Trophoblast cell (in vitro differentiated cells and primary cell): ENCODE measurements at regions not wholly inside any gene's neighbourhood (a gene's known extent, or its start where the extent isn't known, plus 50 kb on each side); places are given as distances from the start of the nearest gene placed in this dataset.
A peak's percentile ranks its signal among the peaks of the same experiment; 100 is the strongest.

ENCODE experiments used
- DNase-seq, 2 donors: peaks; one replicate each; pipeline ENCODE4 v3.0.0-alpha.2; 2016
- H2AFZ ChIP-seq: 2 replicates; pipeline ENCODE4 v1.6.1; 2013; ENCODE audit warnings: low read length, moderate library complexity, mild to moderate bottlenecking; ENCODE audit not compliant: insufficient read depth, poor library complexity
- H2AK5ac ChIP-seq: 2 replicates; pipeline ENCODE4 v1.6.1; 2013; ENCODE audit warnings: mild to moderate bottlenecking, low read length
- H2BK120ac ChIP-seq: 2 replicates; pipeline ENCODE4 v1.6.1; 2013; ENCODE audit warnings: low read length, mild to moderate bottlenecking, moderate library complexity; ENCODE audit not compliant: insufficient read depth, poor library complexity
- H2BK12ac ChIP-seq: 2 replicates; pipeline ENCODE4 v1.6.1; 2013; ENCODE audit warnings: mild to moderate bottlenecking, low read length, moderate library complexity
- H2BK5ac ChIP-seq: 2 replicates; pipeline ENCODE4 v1.6.1; 2013; ENCODE audit warnings: low read length, low read depth, moderate library complexity, mild to moderate bottlenecking; ENCODE audit not compliant: poor library complexity
- H3K14ac ChIP-seq: 2 replicates; pipeline ENCODE4 v1.6.1; 2013; ENCODE audit warnings: mild to moderate bottlenecking, low read length
- H3K18ac ChIP-seq: 2 replicates; pipeline ENCODE4 v1.6.1; 2013; ENCODE audit warnings: mild to moderate bottlenecking, low read length
- H3K23ac ChIP-seq: 2 replicates; pipeline ENCODE4 v1.6.1; 2013; ENCODE audit warnings: low read length
- H3K27ac ChIP-seq: 2 replicates; pipeline ENCODE4 v1.5.1; 2013; ENCODE audit warnings: low read depth, mild to moderate bottlenecking, inconsistent platforms, low read length, moderate library complexity
- H3K27me3 ChIP-seq: 2 replicates; pipeline ENCODE4 v1.6.1; 2013; ENCODE audit warnings: inconsistent platforms, mild to moderate bottlenecking, low read length, moderate library complexity; ENCODE audit not compliant: insufficient read depth
- H3K36me3 ChIP-seq, 2 experiments: 1 replicate in 1 of 2; 2 replicates in 1 of 2; pipeline ENCODE4 v1.6.1; 2013; ENCODE audit warnings: low read length in 2 of 2, mild to moderate bottlenecking in 2 of 2, moderate library complexity in 1 of 2; ENCODE audit not compliant: insufficient read depth in 2 of 2, control insufficient read depth in 1 of 2
- H3K4ac ChIP-seq: 2 replicates; pipeline ENCODE4 v1.6.1; 2013; ENCODE audit warnings: low read depth, mild to moderate bottlenecking, low read length, moderate library complexity
- H3K4me1 ChIP-seq, 2 experiments: 1 replicate in 1 of 2; 2 replicates in 1 of 2; pipeline ENCODE4 v1.6.1; 2013; ENCODE audit warnings: low read length in 2 of 2, mild to moderate bottlenecking in 2 of 2, moderate library complexity in 1 of 2; ENCODE audit not compliant: insufficient read depth in 2 of 2, control insufficient read depth in 1 of 2
- H3K4me2 ChIP-seq: 2 replicates; pipeline ENCODE4 v1.6.1; 2013; ENCODE audit warnings: inconsistent platforms, mild to moderate bottlenecking, low read length, moderate library complexity
- H3K4me3 ChIP-seq: 2 replicates; pipeline ENCODE4 v1.5.1; 2013; ENCODE audit warnings: mild to moderate bottlenecking, low read depth, low read length, inconsistent platforms
- H3K79me1 ChIP-seq: one replicate; pipeline ENCODE4 v1.6.1; 2013; ENCODE audit warnings: low read length
- H3K79me2 ChIP-seq: 2 replicates; pipeline ENCODE4 v1.6.1; 2013; ENCODE audit warnings: low read length, mild to moderate bottlenecking; ENCODE audit not compliant: control insufficient read depth, insufficient read depth, poor library complexity
- H3K9ac ChIP-seq: 2 replicates; pipeline ENCODE4 v1.6.1; 2013; ENCODE audit warnings: mild to moderate bottlenecking, low read length
- H3K9me3 ChIP-seq: 2 replicates; pipeline ENCODE4 v1.6.1; 2013; ENCODE audit warnings: low read depth, mild to moderate bottlenecking, control low read depth, inconsistent platforms, low read length; ENCODE audit not compliant: insufficient read depth
- H4K12ac ChIP-seq: 2 replicates; pipeline ENCODE4 v1.6.1; 2013; ENCODE audit warnings: low read depth, mild to moderate bottlenecking, low read length, moderate library complexity
- H4K8ac ChIP-seq: 2 replicates; pipeline ENCODE4 v1.6.1; 2013; ENCODE audit warnings: low read depth, mild to moderate bottlenecking, low read length, moderate library complexity
- H4K91ac ChIP-seq: one replicate; pipeline ENCODE4 v1.6.1; 2013; ENCODE audit warnings: low read depth, mild to moderate bottlenecking, low read length, moderate library complexity
- WGBS: extraction: QIAGEN DNeasy Blood & Tissue Kit; methylation state at CpG from one replicate; pipeline ENCODE4 v1.1.7; 2013; ENCODE audit warnings: missing lambda C conversion rate; ENCODE audit not compliant: insufficient read length, insufficient coverage; ENCODE audit errors: extremely low coverage; 5-methylcytosine and 5-hydroxymethylcytosine counted together

DNA sequence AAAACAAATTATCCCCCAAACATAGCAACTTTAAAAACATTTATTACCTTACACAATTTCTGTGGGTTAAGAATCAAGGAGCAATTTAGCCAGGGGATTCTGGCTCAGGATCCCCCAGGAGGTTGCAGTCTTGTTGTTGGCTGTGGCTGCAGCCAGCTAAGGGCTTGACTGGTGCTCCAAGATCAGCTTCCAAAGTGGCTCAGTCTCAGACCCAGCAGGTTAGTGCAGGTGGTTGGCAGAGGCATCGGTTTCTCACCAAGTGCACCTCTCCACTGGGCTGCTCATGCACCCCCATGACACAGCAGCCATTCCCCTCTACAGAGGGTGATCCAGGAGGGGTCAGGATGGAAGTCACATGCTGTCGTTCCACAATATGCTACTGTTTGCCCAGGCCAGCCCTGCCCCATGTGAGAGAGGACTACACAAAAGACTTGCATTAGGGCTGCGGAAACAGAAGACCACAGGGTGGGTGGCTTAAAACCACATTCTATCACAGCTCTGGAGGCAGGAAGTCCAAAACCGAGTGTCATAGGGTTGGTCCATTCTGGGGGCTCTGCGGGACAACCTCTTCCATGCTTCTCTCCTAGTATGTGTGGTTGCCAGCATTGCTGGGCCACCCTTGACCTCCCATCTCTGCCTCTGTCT lies 125.8 kb downstream of the C6orf118 start:
- Histone ChIP-seq H3K79me1 (no peaks in the 10 kb centered on the region), H3K4me2 (no peak overlapping the region), H3K23ac (no peak overlapping the region), H2BK120ac (no peak overlapping the region), H2AK5ac (no peak overlapping the region), H3K14ac (no peak overlapping the region), H2AFZ (no peak overlapping the region), H3K9me3 (peaks cover 4% of the 10 kb centered on the region), H3K27ac (no peak overlapping the region), H3K9ac (no peak overlapping the region), H3K36me3 (no peaks in the 10 kb centered on the region), H3K4me3 (no peak overlapping the region), H3K27me3 (no peaks in the 10 kb centered on the region), H2BK5ac (no peak overlapping the region), H3K4me1 (no peaks in the 10 kb centered on the region), H4K12ac (no peak overlapping the region), H2BK12ac (no peak overlapping the region), H4K8ac (no peak overlapping the region), H3K79me2 (no peaks in the 10 kb centered on the region), H3K18ac (no peak overlapping the region), H3K4ac (no peak overlapping the region), H4K91ac (no peak overlapping the region)
- DNase-seq, result no peak
- WGBS, result no CpG with 5 or more reads among the region's 5 CpGs

DNA sequence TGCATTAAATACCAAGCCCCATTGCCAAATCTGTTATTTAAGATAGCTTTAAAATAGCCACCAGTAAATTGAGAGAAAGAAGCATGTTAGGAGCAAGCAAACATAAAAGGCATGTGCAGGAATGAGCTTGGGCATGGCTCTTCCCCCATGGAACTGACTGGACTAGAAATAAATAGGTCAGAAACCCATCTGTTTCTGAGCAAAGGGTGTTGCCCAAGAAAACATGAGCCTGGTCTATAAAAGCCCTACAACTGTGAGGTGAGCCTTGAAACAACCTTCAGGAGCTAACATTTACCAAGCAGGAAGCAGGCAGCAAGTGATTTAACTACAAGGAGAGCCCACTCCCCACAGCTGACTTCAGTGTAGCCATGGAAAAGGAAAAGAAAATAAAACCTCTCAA lies 126.3 kb downstream of the C6orf118 start:
- Histone ChIP-seq H3K9me3 (peaks cover 4% of the 10 kb centered on the region), H3K4ac (no peak overlapping the region), H3K18ac (no peak overlapping the region), H3K4me2 (no peak overlapping the region), H2AK5ac (no peak overlapping the region), H3K79me2 (no peaks in the 10 kb centered on the region), H2BK5ac (no peak overlapping the region), H4K8ac (no peak overlapping the region), H3K79me1 (no peaks in the 10 kb centered on the region), H2BK120ac (no peak overlapping the region), H3K4me3 (no peak overlapping the region), H3K23ac (no peak overlapping the region), H4K12ac (no peak overlapping the region), H3K9ac (no peak overlapping the region), H3K36me3 (no peaks in the 10 kb centered on the region), H3K27ac (no peak overlapping the region), H3K27me3 (no peaks in the 10 kb centered on the region), H2BK12ac (no peak overlapping the region), H4K91ac (no peak overlapping the region), H3K14ac (no peak overlapping the region), H3K4me1 (no peaks in the 10 kb centered on the region), H2AFZ (no peak overlapping the region)
- DNase-seq, result no peak

DNA sequence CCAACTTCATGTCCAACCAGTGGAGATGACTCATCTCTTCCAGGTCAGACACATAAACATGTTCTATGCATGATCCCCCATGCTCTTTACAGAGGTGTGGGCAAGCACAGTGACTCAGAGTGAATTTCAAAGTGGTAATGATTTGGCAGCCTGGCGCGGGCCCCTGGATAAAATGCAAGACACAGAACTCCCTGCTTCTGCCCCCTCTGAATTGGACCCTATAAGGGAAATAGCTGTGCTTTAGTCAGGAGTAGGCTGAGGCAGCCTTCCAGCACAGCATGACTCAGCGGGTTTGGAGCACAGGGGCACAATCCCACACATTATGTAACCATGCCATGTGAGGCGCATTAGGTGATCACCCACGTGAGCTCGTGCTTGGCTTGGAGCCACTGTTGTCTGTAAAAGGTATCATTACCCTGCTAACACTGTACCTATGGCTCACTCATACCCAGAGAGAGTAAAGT lies 127.4 kb downstream of the C6orf118 start:
- no CpG with 5 or more reads among the region's 6 CpGs for WGBS

DNA sequence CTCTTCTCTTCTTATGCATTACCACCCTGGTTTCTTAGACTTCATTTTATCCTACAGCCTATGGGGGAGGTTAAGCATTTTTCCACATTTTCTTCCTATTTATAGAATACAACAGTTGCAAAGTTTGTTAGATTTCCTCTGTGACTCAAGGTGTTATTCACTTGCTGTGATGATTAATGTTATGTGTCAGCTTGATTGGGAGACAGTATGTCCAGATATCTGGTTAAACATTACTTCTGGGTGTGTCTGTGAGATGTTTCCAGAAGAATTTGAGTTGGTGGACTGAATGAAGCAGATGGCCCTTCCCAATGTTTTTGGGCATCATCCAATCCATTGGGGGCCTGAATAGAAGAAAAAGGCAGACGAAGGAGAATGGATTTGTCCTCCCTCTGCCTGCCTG lies 131.3 kb downstream of the C6orf118 start:
- Histone ChIP-seq H4K91ac (no peak overlapping the region), H3K23ac (no peak overlapping the region), H3K18ac (no peak overlapping the region), H2AFZ (no peak overlapping the region), H2BK12ac (no peak overlapping the region), H4K12ac (no peak overlapping the region), H3K79me2 (no peaks in the 10 kb centered on the region), H2BK120ac (no peak overlapping the region), H3K4ac (no peak overlapping the region), H3K36me3 (no peaks in the 10 kb centered on the region), H3K4me2 (no peak overlapping the region), H2BK5ac (no peak overlapping the region), H3K27ac (no peak overlapping the region), H3K4me1 (no peaks in the 10 kb centered on the region), H2AK5ac (no peak overlapping the region), H3K27me3 (no peaks in the 10 kb centered on the region), H3K4me3 (no peak overlapping the region), H3K9me3 (peaks cover 2% of the 10 kb centered on the region), H3K9ac (no peak overlapping the region), H3K79me1 (no peaks in the 10 kb centered on the region), H4K8ac (no peak overlapping the region), H3K14ac (no peak overlapping the region)
- no CpG with 5 or more reads among the region's 1 CpG for WGBS
- DNase-seq, result no peak

More for the DNA sequence above, 127.4 kb downstream of the C6orf118 start:
- no peak overlapping the region for H3K23ac ChIP-seq
- H4K91ac ChIP-seq, result no peak overlapping the region
- H2BK120ac ChIP-seq, result no peak overlapping the region
- peak; percentile 32 to 58 for DNase-seq
- H2AK5ac ChIP-seq, result no peak overlapping the region
- H3K4me3 ChIP-seq, result no peak overlapping the region
- H2AFZ ChIP-seq, result no peak overlapping the region
- H3K18ac ChIP-seq, result no peak overlapping the region
- no peak overlapping the region for H2BK5ac ChIP-seq
- H2BK12ac ChIP-seq, result no peak overlapping the region
- no peak overlapping the region for H4K12ac ChIP-seq
- H3K9me3 ChIP-seq, result peaks cover 4% of the 10 kb centered on the region
- H4K8ac ChIP-seq, result no peak overlapping the region
- no peaks in the 10 kb centered on the region for H3K79me2 ChIP-seq
- no peaks in the 10 kb centered on the region for H3K4me1 ChIP-seq
- H3K27ac ChIP-seq, result no peak overlapping the region
- H3K36me3 ChIP-seq, result no peaks in the 10 kb centered on the region
- H3K14ac ChIP-seq, result no peak overlapping the region
- H3K79me1 ChIP-seq, result no peaks in the 10 kb centered on the region
- H3K4ac ChIP-seq, result no peak overlapping the region
- no peak overlapping the region for H3K9ac ChIP-seq
- no peaks in the 10 kb centered on the region for H3K27me3 ChIP-seq
- H3K4me2 ChIP-seq, result no peak overlapping the region
